Neural cell (in vitro differentiated cells): ENCODE measurements at regions not wholly inside any gene's neighbourhood (a gene's known extent, or its start where the extent isn't known, plus 50 kb on each side); places are given as distances from the start of the nearest gene placed in this dataset.

ENCODE experiments used
- H2AFZ ChIP-seq: fragments of 200-600, 300-800 bp; sonication (generic), shearing (Covaris generic); 2 replicates; pipeline ENCODE4 v1.6.0; 2014; ENCODE audit warnings: low read depth, mild to moderate bottlenecking, antibody characterized with exemption, low read length, moderate library complexity
- H3F3A ChIP-seq: fragments of 200-600 bp; shearing (Covaris generic); 2 replicates; pipeline ENCODE4 v1.6.1; 2016; ENCODE audit warnings: mild to moderate bottlenecking, moderate library complexity, mixed read lengths, antibody characterized with exemption, low read length; ENCODE audit not compliant: insufficient read depth, poor library complexity, severe bottlenecking
- H3K27ac ChIP-seq: fragments of 200-600, 300-800 bp; sonication (generic), shearing (Covaris generic); 2 replicates; pipeline ENCODE4 v1.5.1; 2014; ENCODE audit warnings: mild to moderate bottlenecking, low read length, moderate library complexity
- H3K27me3 ChIP-seq: fragments of 300-800, 200-600 bp; sonication (generic), shearing (Covaris generic); 2 replicates; pipeline ENCODE4 v1.6.0; 2014; ENCODE audit warnings: mild to moderate bottlenecking, low read depth, low read length, moderate library complexity; ENCODE audit not compliant: insufficient read depth
- H3K36me3 ChIP-seq: fragments of 300-800, 200-600 bp; sonication (generic), shearing (Covaris generic); 2 replicates; pipeline ENCODE4 v1.5.1; 2014; ENCODE audit warnings: mild to moderate bottlenecking, antibody characterized with exemption, low read length, moderate library complexity; ENCODE audit not compliant: insufficient read depth
- H3K4me2 ChIP-seq: fragments of 300-800, 200-600 bp; sonication (generic), shearing (Covaris generic); 2 replicates; pipeline ENCODE4 v1.6.0; 2014; ENCODE audit warnings: mild to moderate bottlenecking, low read length
- H3K4me3 ChIP-seq: fragments of 300-800, 200-600 bp; sonication (generic), shearing (Covaris generic); 2 replicates; pipeline ENCODE4 v1.5.1; 2014; ENCODE audit warnings: mild to moderate bottlenecking, low read length, moderate library complexity
- H3K79me2 ChIP-seq: fragments of 200-600 bp; shearing (Covaris generic); replicated peaks from 2 replicates; pipeline ENCODE4 v1.6.0; 2014; ENCODE audit warnings: mild to moderate bottlenecking, low read length, moderate library complexity; ENCODE audit not compliant: insufficient read depth
- H3K9ac ChIP-seq: fragments of 300-800, 200-600 bp; sonication (generic), shearing (Covaris generic); 2 replicates; pipeline ENCODE4 v1.6.1; 2016; ENCODE audit warnings: mild to moderate bottlenecking, low read length, mixed read lengths
- H3K9me2 ChIP-seq: fragments of 200-600 bp; shearing (Covaris generic); 2 replicates; pipeline ENCODE4 v1.6.1; 2016; ENCODE audit warnings: mild to moderate bottlenecking, low read length, mixed read lengths; ENCODE audit not compliant: insufficient read depth
- H3K9me3 ChIP-seq: fragments of 200-600, 300-800 bp; sonication (generic), shearing (Covaris generic); 2 replicates; pipeline ENCODE4 v1.6.1; 2016; ENCODE audit warnings: mild to moderate bottlenecking, mixed run types, low read length, moderate library complexity, mixed read lengths
- H4K20me1 ChIP-seq: fragments of 200-600 bp; shearing (Covaris generic); 2 replicates; pipeline ENCODE4 v1.6.1; 2016; ENCODE audit warnings: mild to moderate bottlenecking, mixed run types; ENCODE audit not compliant: insufficient read depth
- EP300 ChIP-seq: fragments of 450-650 bp; conservative IDR thresholded peaks from 2 replicates; pipeline ENCODE4 v1.6.1; 2014; ENCODE audit warnings: antibody characterized with exemption, mild to moderate bottlenecking, moderate library complexity; ENCODE audit not compliant: poor library complexity, severe bottlenecking
- EZH2 ChIP-seq: fragments of 200-600, 300-800 bp; shearing (Covaris generic), sonication (generic); IDR thresholded peaks from 2 replicates; pipeline ENCODE4 v1.6.1; 2014; ENCODE audit warnings: antibody characterized with exemption, low read length, borderline replicate concordance, mild to moderate bottlenecking; ENCODE audit not compliant: insufficient read depth, poor library complexity, severe bottlenecking
- MXI1 ChIP-seq: fragments of 450-650 bp; conservative IDR thresholded peaks from 2 replicates; pipeline ENCODE4 v1.6.1; 2014; ENCODE audit warnings: antibody characterized with exemption, mild to moderate bottlenecking; ENCODE audit not compliant: poor library complexity, severe bottlenecking
- POLR2AphosphoS5 ChIP-seq: IDR thresholded peaks from 2 replicates; pipeline ENCODE4 v1.6.1; 2012
- RAD21 ChIP-seq: fragments of 450-650 bp; conservative IDR thresholded peaks from 2 replicates; pipeline ENCODE4 v1.6.1; 2014; ENCODE audit warnings: antibody characterized with exemption, mild to moderate bottlenecking, moderate library complexity
- SMC3 ChIP-seq: fragments of 450-650 bp; conservative IDR thresholded peaks from 2 replicates; pipeline ENCODE4 v1.6.1; 2014; ENCODE audit warnings: antibody characterized with exemption, mild to moderate bottlenecking, moderate library complexity; ENCODE audit not compliant: poor library complexity
- TAF1 ChIP-seq: IDR thresholded peaks from 2 replicates; pipeline ENCODE4 v1.6.1; 2012; ENCODE audit warnings: low read depth
- TF ChIP-seq, protein P1 (sequence below): fragments of 450-650 bp; IDR thresholded peaks from 2 replicates; pipeline ENCODE4 v1.5.1; 2014; ENCODE audit warnings: antibody characterized with exemption, mild to moderate bottlenecking, moderate library complexity; ENCODE audit not compliant: poor library complexity, severe bottlenecking
- TF ChIP-seq, protein P2 (sequence below): IDR thresholded peaks from 2 replicates; pipeline ENCODE4 v1.6.1; 2012; ENCODE audit warnings: borderline replicate concordance

DNA sequence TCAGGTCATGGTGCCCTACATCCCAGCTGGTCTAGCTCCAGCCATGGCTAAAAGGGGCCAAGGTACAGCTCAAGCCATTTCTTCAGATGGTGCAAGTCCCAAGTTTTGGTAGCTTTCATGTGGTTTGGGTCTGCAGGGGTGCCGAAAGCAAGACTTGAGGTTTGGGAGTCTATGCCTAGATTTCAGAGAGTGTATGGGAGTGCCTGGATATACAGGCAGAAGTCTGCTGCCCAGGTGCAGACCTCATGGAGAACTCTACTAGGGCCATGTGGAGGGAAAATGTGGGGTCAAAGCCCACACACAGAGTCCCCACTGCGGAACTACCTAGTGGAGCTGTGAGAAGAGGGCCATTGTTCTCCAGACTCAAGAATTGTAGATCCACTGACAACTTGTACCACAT is 1000.9 kb upstream of the ADGRB3 start:
- no peaks in the 10 kb centered on the region for H3K9me2 ChIP-seq
- no peaks in the 10 kb centered on the region for H3K79me2 ChIP-seq
- no peaks in the 10 kb centered on the region for H3F3A ChIP-seq
- H3K27ac ChIP-seq, result no peak overlapping the region
- TF ChIP-seq POLR2AphosphoS5 (no peak), EP300 (no peak), RAD21 (no peak), EZH2 (no peak)
- TF ChIP-seq, protein P1, sequence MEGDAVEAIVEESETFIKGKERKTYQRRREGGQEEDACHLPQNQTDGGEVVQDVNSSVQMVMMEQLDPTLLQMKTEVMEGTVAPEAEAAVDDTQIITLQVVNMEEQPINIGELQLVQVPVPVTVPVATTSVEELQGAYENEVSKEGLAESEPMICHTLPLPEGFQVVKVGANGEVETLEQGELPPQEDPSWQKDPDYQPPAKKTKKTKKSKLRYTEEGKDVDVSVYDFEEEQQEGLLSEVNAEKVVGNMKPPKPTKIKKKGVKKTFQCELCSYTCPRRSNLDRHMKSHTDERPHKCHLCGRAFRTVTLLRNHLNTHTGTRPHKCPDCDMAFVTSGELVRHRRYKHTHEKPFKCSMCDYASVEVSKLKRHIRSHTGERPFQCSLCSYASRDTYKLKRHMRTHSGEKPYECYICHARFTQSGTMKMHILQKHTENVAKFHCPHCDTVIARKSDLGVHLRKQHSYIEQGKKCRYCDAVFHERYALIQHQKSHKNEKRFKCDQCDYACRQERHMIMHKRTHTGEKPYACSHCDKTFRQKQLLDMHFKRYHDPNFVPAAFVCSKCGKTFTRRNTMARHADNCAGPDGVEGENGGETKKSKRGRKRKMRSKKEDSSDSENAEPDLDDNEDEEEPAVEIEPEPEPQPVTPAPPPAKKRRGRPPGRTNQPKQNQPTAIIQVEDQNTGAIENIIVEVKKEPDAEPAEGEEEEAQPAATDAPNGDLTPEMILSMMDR, result no peak
- TF ChIP-seq, protein P2, sequence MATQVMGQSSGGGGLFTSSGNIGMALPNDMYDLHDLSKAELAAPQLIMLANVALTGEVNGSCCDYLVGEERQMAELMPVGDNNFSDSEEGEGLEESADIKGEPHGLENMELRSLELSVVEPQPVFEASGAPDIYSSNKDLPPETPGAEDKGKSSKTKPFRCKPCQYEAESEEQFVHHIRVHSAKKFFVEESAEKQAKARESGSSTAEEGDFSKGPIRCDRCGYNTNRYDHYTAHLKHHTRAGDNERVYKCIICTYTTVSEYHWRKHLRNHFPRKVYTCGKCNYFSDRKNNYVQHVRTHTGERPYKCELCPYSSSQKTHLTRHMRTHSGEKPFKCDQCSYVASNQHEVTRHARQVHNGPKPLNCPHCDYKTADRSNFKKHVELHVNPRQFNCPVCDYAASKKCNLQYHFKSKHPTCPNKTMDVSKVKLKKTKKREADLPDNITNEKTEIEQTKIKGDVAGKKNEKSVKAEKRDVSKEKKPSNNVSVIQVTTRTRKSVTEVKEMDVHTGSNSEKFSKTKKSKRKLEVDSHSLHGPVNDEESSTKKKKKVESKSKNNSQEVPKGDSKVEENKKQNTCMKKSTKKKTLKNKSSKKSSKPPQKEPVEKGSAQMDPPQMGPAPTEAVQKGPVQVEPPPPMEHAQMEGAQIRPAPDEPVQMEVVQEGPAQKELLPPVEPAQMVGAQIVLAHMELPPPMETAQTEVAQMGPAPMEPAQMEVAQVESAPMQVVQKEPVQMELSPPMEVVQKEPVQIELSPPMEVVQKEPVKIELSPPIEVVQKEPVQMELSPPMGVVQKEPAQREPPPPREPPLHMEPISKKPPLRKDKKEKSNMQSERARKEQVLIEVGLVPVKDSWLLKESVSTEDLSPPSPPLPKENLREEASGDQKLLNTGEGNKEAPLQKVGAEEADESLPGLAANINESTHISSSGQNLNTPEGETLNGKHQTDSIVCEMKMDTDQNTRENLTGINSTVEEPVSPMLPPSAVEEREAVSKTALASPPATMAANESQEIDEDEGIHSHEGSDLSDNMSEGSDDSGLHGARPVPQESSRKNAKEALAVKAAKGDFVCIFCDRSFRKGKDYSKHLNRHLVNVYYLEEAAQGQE, result no peak
- no peaks in the 10 kb centered on the region for H3K27me3 ChIP-seq
- H3K36me3 ChIP-seq, result no peaks in the 10 kb centered on the region
- H3K9me3 ChIP-seq, result no peaks in the 10 kb centered on the region
- no peaks in the 10 kb centered on the region for H4K20me1 ChIP-seq
- no peak overlapping the region for H3K4me2 ChIP-seq
- H3K9ac ChIP-seq, result no peak overlapping the region
- no peak overlapping the region for H3K4me3 ChIP-seq
- H2AFZ ChIP-seq, result no peak overlapping the region

DNA sequence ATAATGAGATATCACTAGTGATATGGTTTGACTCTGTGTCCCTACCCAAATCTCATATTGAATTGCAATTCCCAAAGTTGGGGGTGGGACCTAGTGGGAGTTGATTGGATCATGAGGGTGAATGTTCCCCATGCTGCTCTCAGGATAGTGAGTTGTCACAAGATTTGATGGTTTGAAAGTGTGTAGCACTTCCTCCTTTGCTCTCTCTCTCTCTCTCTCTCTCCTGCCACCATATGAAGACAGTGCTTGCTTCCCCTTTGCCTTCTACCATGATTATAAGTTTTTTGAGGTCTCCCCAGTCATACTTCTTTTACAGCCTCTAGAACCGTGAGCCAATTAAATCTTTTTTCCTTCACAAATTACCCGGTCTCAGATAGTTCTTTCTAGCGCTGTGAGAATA is 1002.0 kb upstream of the ADGRB3 start:
- no peaks in the 10 kb centered on the region for H3K36me3 ChIP-seq
- no peak overlapping the region for H3K4me3 ChIP-seq
- H3K79me2 ChIP-seq, result no peaks in the 10 kb centered on the region
- no peak overlapping the region for H2AFZ ChIP-seq
- H3F3A ChIP-seq, result no peaks in the 10 kb centered on the region
- no peaks in the 10 kb centered on the region for H4K20me1 ChIP-seq
- H3K27me3 ChIP-seq, result no peaks in the 10 kb centered on the region
- H3K9ac ChIP-seq, result no peak overlapping the region
- H3K4me2 ChIP-seq, result no peak overlapping the region
- TF ChIP-seq POLR2AphosphoS5 (no peak), SMC3 (no peak), EP300 (no peak), EZH2 (no peak), RAD21 (no peak), MXI1 (no peak), TAF1 (no peak)
- TF ChIP-seq, protein P1, result no peak
- TF ChIP-seq, protein P2, result no peak
- H3K27ac ChIP-seq, result no peak overlapping the region
- H3K9me2 ChIP-seq, result no peaks in the 10 kb centered on the region
- H3K9me3 ChIP-seq, result no peaks in the 10 kb centered on the region
